ENCODE measurements at regions not wholly inside any gene's neighbourhood (a gene's known extent, or its start where the extent isn't known, plus 50 kb on each side); places are given as distances from the start of the nearest gene placed in this dataset.

- Histone ChIP-seq H3K27ac (no peak overlapping the region), H3K4me1 (no peaks in the 10 kb centered on the region), H3K4me3 (no peak overlapping the region), H3K9me3 (peaks cover 2% of the 10 kb centered on the region; the same call in 2 of the 3 replicates), H3K4me2 (no peak overlapping the region)
- TF ChIP-seq POLR2AphosphoS2 (conservative IDR thresholded peaks at IDR 0.05; ENCODE audit: low read length) (no peak), FOSL2 (IDR thresholded peaks at IDR 0.05) (no peak), FOSL2 (CRISPR knock-in tag; IDR thresholded peaks at IDR 0.05) (peak; percentile 64; the same call in 1 of the 2 replicates), KDM1A (IDR thresholded peaks at IDR 0.05; ENCODE audit: low read depth) (no peak), CEBPB (IDR thresholded peaks at IDR 0.05) (peak in 1 of 2 experiments; percentile 78; a peak in 2 of 4 replicates), MAFK (IDR thresholded peaks at IDR 0.05; ENCODE audit: partially characterized antibody) (peak; percentile 53), JUN (IDR thresholded peaks at IDR 0.05) (no peak), FOSB (CRISPR knock-in tag; IDR thresholded peaks at IDR 0.05) (no peak), ZC3H11A (IDR thresholded peaks at IDR 0.05) (no peak)
- WGBS (ENCODE audit: missing lambda C conversion rate), result 8% methylated on average over 3 of the region's 3 CpGs
- FAIRE-seq (no peak), ATAC-seq (peak in 1 of 2 experiments; percentile 40; a peak in 2 of 6 replicates), DNase-seq (ENCODE audit: low read depth in 1 of 2, low spot score in 1 of 2) (peak in 1 of 2 experiments; percentile 33)
- ChIA-PET CTCF (no interaction called here), POLR2A (no interaction called here)
Measured at GRCh38 chr13:97600458-97601075, 166.6 kb downstream of the RAP2A start.

DNA sequence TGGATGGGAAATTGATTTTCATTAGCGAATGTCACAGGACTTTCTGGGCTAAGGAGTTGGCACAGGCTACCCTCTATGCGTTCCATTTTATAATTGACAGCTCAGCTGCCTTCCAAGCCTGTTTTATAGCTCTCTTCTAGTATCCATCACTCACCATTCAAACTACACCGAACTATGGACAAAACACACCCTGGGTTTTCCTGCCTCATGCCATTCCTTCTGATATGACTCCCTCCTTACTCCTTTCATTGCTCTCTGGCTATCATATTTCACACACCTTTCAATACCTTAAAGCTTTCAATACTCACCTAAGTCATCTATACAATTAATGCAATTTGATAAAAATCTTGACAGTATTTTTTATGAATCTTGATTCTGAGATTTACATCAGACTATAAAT, 181.3 kb downstream of the RAP2A start:
- Histone ChIP-seq H3K4me3 (no peak overlapping the region), H3K27ac (no peak overlapping the region), H3K9me3 (no peaks in the 10 kb centered on the region), H3K4me2 (no peak overlapping the region), H3K4me1 (no peaks in the 10 kb centered on the region)
- DNase-seq (ENCODE audit: low read depth in 1 of 2, low spot score in 1 of 2) (no peak), ATAC-seq (no peak), FAIRE-seq (no peak)
- TF ChIP-seq POLR2AphosphoS2 (conservative IDR thresholded peaks at IDR 0.05; ENCODE audit: low read length), result no peak
- TF ChIP-seq, protein P1, sequence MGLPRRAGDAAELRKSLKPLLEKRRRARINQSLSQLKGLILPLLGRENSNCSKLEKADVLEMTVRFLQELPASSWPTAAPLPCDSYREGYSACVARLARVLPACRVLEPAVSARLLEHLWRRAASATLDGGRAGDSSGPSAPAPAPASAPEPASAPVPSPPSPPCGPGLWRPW (IDR thresholded peaks at IDR 0.05), result no peak
- TF ChIP-seq, protein P2, sequence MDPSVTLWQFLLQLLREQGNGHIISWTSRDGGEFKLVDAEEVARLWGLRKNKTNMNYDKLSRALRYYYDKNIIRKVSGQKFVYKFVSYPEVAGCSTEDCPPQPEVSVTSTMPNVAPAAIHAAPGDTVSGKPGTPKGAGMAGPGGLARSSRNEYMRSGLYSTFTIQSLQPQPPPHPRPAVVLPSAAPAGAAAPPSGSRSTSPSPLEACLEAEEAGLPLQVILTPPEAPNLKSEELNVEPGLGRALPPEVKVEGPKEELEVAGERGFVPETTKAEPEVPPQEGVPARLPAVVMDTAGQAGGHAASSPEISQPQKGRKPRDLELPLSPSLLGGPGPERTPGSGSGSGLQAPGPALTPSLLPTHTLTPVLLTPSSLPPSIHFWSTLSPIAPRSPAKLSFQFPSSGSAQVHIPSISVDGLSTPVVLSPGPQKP (IDR thresholded peaks at IDR 0.05; ENCODE audit: low read depth, low read length), result no peak
- no peak for TF ChIP-seq RFX5 (IDR thresholded peaks at IDR 0.05)
- TF ChIP-seq POLR2A (IDR thresholded peaks at IDR 0.05; ENCODE audit: low read length), result no peak
- TF ChIP-seq HMGXB4 (CRISPR knock-in tag; IDR thresholded peaks at IDR 0.05; ENCODE audit: borderline replicate concordance), result no peak
- no peak for TF ChIP-seq ZNF302 (CRISPR knock-in tag; IDR thresholded peaks at IDR 0.05)
- no peak for TF ChIP-seq JUN (IDR thresholded peaks at IDR 0.05)
- no peak for TF ChIP-seq RCOR1 (IDR thresholded peaks at IDR 0.05; ENCODE audit: low read depth, low read length)
- TF ChIP-seq BCL3 (IDR thresholded peaks at IDR 0.05), result no peak
- no peak for TF ChIP-seq KDM1A (IDR thresholded peaks at IDR 0.05; ENCODE audit: low read depth)
- no peak for TF ChIP-seq BHLHE40 (IDR thresholded peaks at IDR 0.05; ENCODE audit: low read depth, low read length)
- TF ChIP-seq NR3C1 (IDR thresholded peaks at IDR 0.05), result no peak
- TF ChIP-seq TFCP2L1 (CRISPR knock-in tag; IDR thresholded peaks at IDR 0.05), result no peak
- no peak for TF ChIP-seq MYC (IDR thresholded peaks at IDR 0.05; ENCODE audit: borderline replicate concordance, low read length)
- CTCF ChIA-PET, result no interaction called here
- 6% methylated on average over 3 of the region's 3 CpGs for WGBS (ENCODE audit: missing lambda C conversion rate)
- POLR2A ChIA-PET, result no interaction called here

DNA sequence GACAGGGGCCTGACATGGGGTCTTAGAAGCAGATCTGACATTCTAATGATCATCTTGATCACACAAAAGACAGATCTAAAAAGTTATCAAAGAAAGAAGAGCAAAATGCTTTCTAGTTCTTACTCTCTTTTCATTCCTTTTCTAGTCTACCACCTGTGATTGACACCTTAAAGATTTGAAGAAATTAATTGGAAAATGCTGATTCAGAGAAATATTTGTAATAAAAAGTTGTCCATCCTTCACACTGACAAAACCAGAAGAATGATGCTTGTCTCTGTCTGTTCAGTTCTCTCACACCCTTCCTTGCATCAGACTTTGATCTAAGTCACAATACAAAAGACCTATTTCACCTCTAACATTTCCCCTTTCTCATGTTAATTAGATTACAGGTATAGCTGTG, 182.4 kb downstream of the RAP2A start:
- ChIA-PET POLR2A (no interaction called here), CTCF (no interaction called here)
- FAIRE-seq, result no peak
- DNase-seq (ENCODE audit: low read depth in 1 of 2, low spot score in 1 of 2), result no peak
- Histone ChIP-seq H3K9me3 (no peaks in the 10 kb centered on the region), H3K27ac (no peak overlapping the region), H3K4me3 (no peak overlapping the region), H3K4me2 (no peak overlapping the region), H3K4me1 (no peaks in the 10 kb centered on the region)
- ATAC-seq, result no peak
- TF ChIP-seq EP300 (IDR thresholded peaks at IDR 0.05) (no peak), MAFK (IDR thresholded peaks at IDR 0.05; ENCODE audit: partially characterized antibody) (peak; percentile 54)

All from A549 (cell line).